SK-N-SH (cell line): ENCODE measurements at regions not wholly inside any gene's neighbourhood (a gene's known extent, or its start where the extent isn't known, plus 50 kb on each side); places are given as distances from the start of the nearest gene placed in this dataset.

Experiments
- GABPA ChIP-seq: IDR thresholded peaks from 2 replicates; pipeline ENCODE4 v1.4.0; 2012; ENCODE audit warnings: low read depth, mild to moderate bottlenecking
- GATA2 ChIP-seq: sonication (generic); formaldehyde crosslinking; IDR thresholded peaks from 2 replicates; pipeline ENCODE4 v1.5.0; 2020; ENCODE audit warnings: mild to moderate bottlenecking, missing genetic modification reagents
- JUND ChIP-seq: IDR thresholded peaks from 2 replicates; pipeline ENCODE4 v1.4.0; 2012
- POLR2AphosphoS5 ChIP-seq: IDR thresholded peaks from 2 replicates; pipeline ENCODE4 v1.6.1; 2012; ENCODE audit warnings: low read depth, low read length
- SIN3A ChIP-seq: IDR thresholded peaks from 2 replicates; pipeline ENCODE4 v1.6.1; 2012; ENCODE audit warnings: low read depth, mild to moderate bottlenecking, low read length, moderate library complexity, borderline replicate concordance
- YY1 ChIP-seq: IDR thresholded peaks from 2 replicates; pipeline ENCODE4 v1.4.0; 2012; ENCODE audit warnings: low read depth, mild to moderate bottlenecking
- TF ChIP-seq, protein P1 (sequence below): IDR thresholded peaks from 2 replicates; pipeline ENCODE4 v1.6.1; 2012; ENCODE audit warnings: mild to moderate bottlenecking, low read depth, low read length, moderate library complexity
- TF ChIP-seq, protein P2 (sequence below): fragments of 200-600 bp; sonication (generic); IDR thresholded peaks from 2 replicates; pipeline ENCODE4 v1.6.1; 2017; ENCODE audit warnings: antibody characterized with exemption, mild to moderate bottlenecking, moderate library complexity
- TF ChIP-seq, protein P3 (sequence below): IDR thresholded peaks from 2 replicates; pipeline ENCODE4; 2012
- TF ChIP-seq, protein P4 (sequence below): fragments of 150-350 bp; IDR thresholded peaks from 2 replicates; pipeline ENCODE4 v1.6.1; 2017; ENCODE audit warnings: antibody characterized with exemption, low read length, low read depth, borderline replicate concordance
- TF ChIP-seq, protein P5 (sequence below): IDR thresholded peaks from 2 replicates; pipeline ENCODE4 v1.4.0; 2012; ENCODE audit warnings: low read depth, borderline replicate concordance

DNA sequence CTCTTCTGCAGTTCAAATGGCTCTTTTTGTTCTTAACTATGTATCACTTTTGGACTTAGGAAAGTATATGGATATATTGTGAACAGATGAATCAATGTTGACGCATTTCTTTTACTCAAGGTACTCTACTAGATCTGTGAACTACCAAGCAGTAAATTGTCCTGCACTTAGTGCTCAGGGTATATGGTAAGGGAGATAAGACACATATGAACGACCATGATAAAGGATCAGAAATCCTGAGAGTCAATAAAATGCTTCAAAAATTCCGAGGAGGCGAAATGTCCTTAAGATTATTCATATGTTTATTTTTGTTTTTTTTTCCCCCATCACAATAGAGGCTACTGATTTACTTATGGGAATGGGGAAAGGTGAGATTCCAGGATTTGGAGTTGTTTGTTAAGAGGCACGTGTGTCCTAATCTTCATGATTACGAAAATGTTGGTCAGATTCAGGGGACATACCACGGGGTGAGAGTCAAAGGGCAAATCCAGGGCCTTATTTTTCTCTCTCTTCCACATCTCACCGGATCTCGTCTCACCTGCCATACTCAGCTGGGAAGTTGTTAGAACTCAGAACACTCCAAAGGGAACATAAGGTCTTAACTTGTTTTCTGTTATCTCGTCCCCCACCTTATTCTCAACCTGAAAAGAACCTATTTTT lies 475.1 kb upstream of the TBL1XR1 start:
- no peak for TF ChIP-seq JUND
- no peak for TF ChIP-seq SIN3A
- TF ChIP-seq, protein P1, sequence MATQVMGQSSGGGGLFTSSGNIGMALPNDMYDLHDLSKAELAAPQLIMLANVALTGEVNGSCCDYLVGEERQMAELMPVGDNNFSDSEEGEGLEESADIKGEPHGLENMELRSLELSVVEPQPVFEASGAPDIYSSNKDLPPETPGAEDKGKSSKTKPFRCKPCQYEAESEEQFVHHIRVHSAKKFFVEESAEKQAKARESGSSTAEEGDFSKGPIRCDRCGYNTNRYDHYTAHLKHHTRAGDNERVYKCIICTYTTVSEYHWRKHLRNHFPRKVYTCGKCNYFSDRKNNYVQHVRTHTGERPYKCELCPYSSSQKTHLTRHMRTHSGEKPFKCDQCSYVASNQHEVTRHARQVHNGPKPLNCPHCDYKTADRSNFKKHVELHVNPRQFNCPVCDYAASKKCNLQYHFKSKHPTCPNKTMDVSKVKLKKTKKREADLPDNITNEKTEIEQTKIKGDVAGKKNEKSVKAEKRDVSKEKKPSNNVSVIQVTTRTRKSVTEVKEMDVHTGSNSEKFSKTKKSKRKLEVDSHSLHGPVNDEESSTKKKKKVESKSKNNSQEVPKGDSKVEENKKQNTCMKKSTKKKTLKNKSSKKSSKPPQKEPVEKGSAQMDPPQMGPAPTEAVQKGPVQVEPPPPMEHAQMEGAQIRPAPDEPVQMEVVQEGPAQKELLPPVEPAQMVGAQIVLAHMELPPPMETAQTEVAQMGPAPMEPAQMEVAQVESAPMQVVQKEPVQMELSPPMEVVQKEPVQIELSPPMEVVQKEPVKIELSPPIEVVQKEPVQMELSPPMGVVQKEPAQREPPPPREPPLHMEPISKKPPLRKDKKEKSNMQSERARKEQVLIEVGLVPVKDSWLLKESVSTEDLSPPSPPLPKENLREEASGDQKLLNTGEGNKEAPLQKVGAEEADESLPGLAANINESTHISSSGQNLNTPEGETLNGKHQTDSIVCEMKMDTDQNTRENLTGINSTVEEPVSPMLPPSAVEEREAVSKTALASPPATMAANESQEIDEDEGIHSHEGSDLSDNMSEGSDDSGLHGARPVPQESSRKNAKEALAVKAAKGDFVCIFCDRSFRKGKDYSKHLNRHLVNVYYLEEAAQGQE = no peak
- TF ChIP-seq, protein P2, sequence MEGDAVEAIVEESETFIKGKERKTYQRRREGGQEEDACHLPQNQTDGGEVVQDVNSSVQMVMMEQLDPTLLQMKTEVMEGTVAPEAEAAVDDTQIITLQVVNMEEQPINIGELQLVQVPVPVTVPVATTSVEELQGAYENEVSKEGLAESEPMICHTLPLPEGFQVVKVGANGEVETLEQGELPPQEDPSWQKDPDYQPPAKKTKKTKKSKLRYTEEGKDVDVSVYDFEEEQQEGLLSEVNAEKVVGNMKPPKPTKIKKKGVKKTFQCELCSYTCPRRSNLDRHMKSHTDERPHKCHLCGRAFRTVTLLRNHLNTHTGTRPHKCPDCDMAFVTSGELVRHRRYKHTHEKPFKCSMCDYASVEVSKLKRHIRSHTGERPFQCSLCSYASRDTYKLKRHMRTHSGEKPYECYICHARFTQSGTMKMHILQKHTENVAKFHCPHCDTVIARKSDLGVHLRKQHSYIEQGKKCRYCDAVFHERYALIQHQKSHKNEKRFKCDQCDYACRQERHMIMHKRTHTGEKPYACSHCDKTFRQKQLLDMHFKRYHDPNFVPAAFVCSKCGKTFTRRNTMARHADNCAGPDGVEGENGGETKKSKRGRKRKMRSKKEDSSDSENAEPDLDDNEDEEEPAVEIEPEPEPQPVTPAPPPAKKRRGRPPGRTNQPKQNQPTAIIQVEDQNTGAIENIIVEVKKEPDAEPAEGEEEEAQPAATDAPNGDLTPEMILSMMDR = no peak
- TF ChIP-seq, protein P3, sequence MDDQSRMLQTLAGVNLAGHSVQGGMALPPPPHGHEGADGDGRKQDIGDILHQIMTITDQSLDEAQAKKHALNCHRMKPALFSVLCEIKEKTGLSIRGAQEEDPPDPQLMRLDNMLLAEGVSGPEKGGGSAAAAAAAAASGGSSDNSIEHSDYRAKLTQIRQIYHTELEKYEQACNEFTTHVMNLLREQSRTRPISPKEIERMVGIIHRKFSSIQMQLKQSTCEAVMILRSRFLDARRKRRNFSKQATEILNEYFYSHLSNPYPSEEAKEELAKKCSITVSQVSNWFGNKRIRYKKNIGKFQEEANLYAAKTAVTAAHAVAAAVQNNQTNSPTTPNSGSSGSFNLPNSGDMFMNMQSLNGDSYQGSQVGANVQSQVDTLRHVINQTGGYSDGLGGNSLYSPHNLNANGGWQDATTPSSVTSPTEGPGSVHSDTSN = no peak
- TF ChIP-seq, protein P4, sequence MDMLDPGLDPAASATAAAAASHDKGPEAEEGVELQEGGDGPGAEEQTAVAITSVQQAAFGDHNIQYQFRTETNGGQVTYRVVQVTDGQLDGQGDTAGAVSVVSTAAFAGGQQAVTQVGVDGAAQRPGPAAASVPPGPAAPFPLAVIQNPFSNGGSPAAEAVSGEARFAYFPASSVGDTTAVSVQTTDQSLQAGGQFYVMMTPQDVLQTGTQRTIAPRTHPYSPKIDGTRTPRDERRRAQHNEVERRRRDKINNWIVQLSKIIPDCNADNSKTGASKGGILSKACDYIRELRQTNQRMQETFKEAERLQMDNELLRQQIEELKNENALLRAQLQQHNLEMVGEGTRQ = no peak
- no peak for TF ChIP-seq GABPA
- TF ChIP-seq, protein P5, sequence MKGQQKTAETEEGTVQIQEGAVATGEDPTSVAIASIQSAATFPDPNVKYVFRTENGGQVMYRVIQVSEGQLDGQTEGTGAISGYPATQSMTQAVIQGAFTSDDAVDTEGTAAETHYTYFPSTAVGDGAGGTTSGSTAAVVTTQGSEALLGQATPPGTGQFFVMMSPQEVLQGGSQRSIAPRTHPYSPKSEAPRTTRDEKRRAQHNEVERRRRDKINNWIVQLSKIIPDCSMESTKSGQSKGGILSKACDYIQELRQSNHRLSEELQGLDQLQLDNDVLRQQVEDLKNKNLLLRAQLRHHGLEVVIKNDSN = no peak
- TF ChIP-seq GATA2 = no peak
- TF ChIP-seq POLR2AphosphoS5 = no peak
- TF ChIP-seq YY1 = no peak
